IMR-90 (cell line): ENCODE measurements at regions not wholly inside any gene's neighbourhood (a gene's known extent, or its start where the extent isn't known, plus 50 kb on each side); places are given as distances from the start of the nearest gene placed in this dataset.

ENCODE experiments used
- ATAC-seq: fragments of 200-7000 bp; cut with Tn5 transposase; 2 replicates; pipeline ENCODE4 v1.9.1; 2020; ENCODE audit warnings: low read depth, mild to moderate bottlenecking, moderate library complexity
- BruUV-seq: library from RNA; stranded (reverse); fragments of 400-500 nt; replicated peaks from 2 replicates; lab custom pipeline; 2021; lab: Mats Ljungman, UMichigan
- CTCF ChIA-PET: fragments of 300-600 bp; formaldehyde crosslinking; extraction: SDS; loops from one replicate; lab custom pipeline; 2021; ENCODE audit warnings: antibody characterized with exemption; lab: Yijun Ruan, JAX
- POLR2A ChIA-PET: fragments of 300-600 bp; sonication (Branson Sonifier 250); formaldehyde crosslinking; loops from one replicate; lab custom pipeline; 2022; ENCODE audit warnings: antibody characterized with exemption; ENCODE audit not compliant: unreplicated experiment; lab: Charles Lee
- DNase-seq: peaks from one replicate; pipeline ENCODE4 v3.0.0; 2013
- H2AFZ ChIP-seq: replicated peaks from 2 replicates; pipeline ENCODE3; 2013; ENCODE audit warnings: low read length, mild to moderate bottlenecking; ENCODE audit not compliant: poor library complexity
- H2AK5ac ChIP-seq: 2 replicates; pipeline ENCODE4 v1.6.1; 2013; ENCODE audit warnings: low read depth, low read length, inconsistent platforms
- H2AK9ac ChIP-seq: replicated peaks from 2 replicates; pipeline ENCODE3; 2013; ENCODE audit warnings: mild to moderate bottlenecking, low read depth, low read length, moderate library complexity; ENCODE audit not compliant: poor library complexity
- H2BK120ac ChIP-seq: 2 replicates; pipeline ENCODE4 v1.6.1; 2013; ENCODE audit warnings: low read depth, low read length, inconsistent platforms
- H2BK15ac ChIP-seq: 3 replicates; pipeline ENCODE4 v1.6.1; 2013; ENCODE audit warnings: low read depth, low read length, inconsistent platforms
- H2BK20ac ChIP-seq: 2 replicates; pipeline ENCODE4 v1.6.1; 2013; ENCODE audit warnings: low read depth, mild to moderate bottlenecking, inconsistent platforms, low read length, moderate library complexity
- H2BK5ac ChIP-seq: 2 replicates; pipeline ENCODE4 v1.6.1; 2013; ENCODE audit warnings: mild to moderate bottlenecking, low read depth, low read length, inconsistent platforms; ENCODE audit not compliant: poor library complexity, severe bottlenecking
- H3K14ac ChIP-seq: replicated peaks from 2 replicates; pipeline ENCODE4 v1.6.1; 2013; ENCODE audit warnings: low read depth, low read length, inconsistent platforms
- H3K18ac ChIP-seq: 2 replicates; pipeline ENCODE4 v1.6.1; 2013; ENCODE audit warnings: low read depth, low read length, control low read depth
- H3K23ac ChIP-seq: 2 replicates; pipeline ENCODE4 v1.6.1; 2013; ENCODE audit warnings: low read depth, low read length, inconsistent platforms
- H3K27ac ChIP-seq: 2 replicates; pipeline ENCODE4 v1.5.1; 2013; ENCODE audit warnings: mild to moderate bottlenecking, control low read depth, low read length; ENCODE audit not compliant: insufficient read depth
- H3K27me3 ChIP-seq: 2 replicates; pipeline ENCODE4 v1.6.1; 2013; ENCODE audit warnings: low read length; ENCODE audit not compliant: control insufficient read depth, insufficient read depth
- H3K36me3 ChIP-seq: 2 replicates; pipeline ENCODE4 v1.6.1; 2013; ENCODE audit warnings: low read length, mixed read lengths; ENCODE audit not compliant: control insufficient read depth, insufficient read depth
- H3K4ac ChIP-seq: 2 replicates; pipeline ENCODE4 v1.6.1; 2013; ENCODE audit warnings: low read depth, low read length, inconsistent platforms
- H3K4me1 ChIP-seq: 2 replicates; pipeline ENCODE4 v1.6.1; 2013; ENCODE audit warnings: low read length, mixed read lengths; ENCODE audit not compliant: control insufficient read depth, insufficient read depth
- H3K4me2 ChIP-seq: 2 replicates; pipeline ENCODE4 v1.6.1; 2013; ENCODE audit warnings: low read depth, mild to moderate bottlenecking, control low read depth, low read length, moderate library complexity
- H3K4me3 ChIP-seq: 2 replicates; pipeline ENCODE4 v1.5.1; 2013; ENCODE audit warnings: low read depth, mild to moderate bottlenecking, control low read depth, low read length, moderate library complexity; ENCODE audit not compliant: insufficient read depth
- H3K56ac ChIP-seq: 2 replicates; pipeline ENCODE4 v1.6.1; 2013; ENCODE audit warnings: low read length, inconsistent platforms; ENCODE audit not compliant: insufficient read depth; ENCODE audit errors: extremely low read depth
- H3K79me1 ChIP-seq, 2 experiments: 2 replicates each; pipeline ENCODE4 v1.6.1; 2013; ENCODE audit warnings: low read length in 2 of 2, inconsistent platforms in 1 of 2, low read depth in 1 of 2
- H3K9ac ChIP-seq: 2 replicates; pipeline ENCODE4 v1.6.1; 2013; ENCODE audit warnings: low read depth, low read length, control low read depth
- H3K9me1 ChIP-seq: 2 replicates; pipeline ENCODE4 v1.6.1; 2013; ENCODE audit warnings: low read length, inconsistent platforms; ENCODE audit not compliant: insufficient read depth
- H3K9me3 ChIP-seq: 2 replicates; pipeline ENCODE4 v1.6.1; 2013; ENCODE audit warnings: low read length; ENCODE audit not compliant: control insufficient read depth, insufficient read depth
- H4K20me1 ChIP-seq: 2 replicates; pipeline ENCODE4 v1.6.1; 2013; ENCODE audit warnings: low read length, inconsistent platforms; ENCODE audit not compliant: insufficient read depth
- H4K5ac ChIP-seq: 2 replicates; pipeline ENCODE4 v1.6.1; 2013; ENCODE audit warnings: mild to moderate bottlenecking, low read depth, low read length, control low read depth
- H4K8ac ChIP-seq, 2 experiments: 2 replicates each; pipeline ENCODE4 v1.6.1; 2013; ENCODE audit warnings: low read depth in 2 of 2, low read length in 2 of 2, control low read depth in 1 of 2, inconsistent platforms in 1 of 2
- H4K91ac ChIP-seq: 2 replicates; pipeline ENCODE4 v1.6.1; 2013; ENCODE audit warnings: low read depth, low read length, inconsistent platforms; ENCODE audit not compliant: insufficient read depth
- BHLHE40 ChIP-seq: fragments of 150-350 bp; IDR thresholded peaks from 2 replicates; pipeline ENCODE4 v1.6.1; 2016; ENCODE audit warnings: mild to moderate bottlenecking, low read depth, low read length
- CEBPB ChIP-seq: IDR thresholded peaks from 2 replicates; pipeline ENCODE4 v1.6.1; 2012; ENCODE audit warnings: low read depth, low read length, improper control_type of control experiment
- CHD1 ChIP-seq: IDR thresholded peaks from 2 replicates; pipeline ENCODE4 v1.6.1; 2012; ENCODE audit warnings: low read depth, low read length, improper control_type of control experiment
- CTCF ChIP-seq: conservative IDR thresholded peaks from 2 replicates; pipeline ENCODE4 v1.5.1; 2012; ENCODE audit warnings: mild to moderate bottlenecking, low read depth, low read length, improper control_type of control experiment
- ELK1 ChIP-seq: fragments of 150-350 bp; IDR thresholded peaks from 2 replicates; pipeline ENCODE4 v1.6.1; 2016; ENCODE audit warnings: low read depth, mild to moderate bottlenecking, low read length, moderate library complexity, borderline replicate concordance
- FOS ChIP-seq: fragments of 150-350 bp; IDR thresholded peaks from 2 replicates; pipeline ENCODE4 v1.6.1; 2016; ENCODE audit warnings: low read depth, low read length
- MAFK ChIP-seq: IDR thresholded peaks from 2 replicates; pipeline ENCODE4 v1.6.1; 2012; ENCODE audit warnings: low read depth, low read length, improper control_type of control experiment
- MAZ ChIP-seq: IDR thresholded peaks from 2 replicates; pipeline ENCODE4 v1.6.1; 2012; ENCODE audit warnings: low read depth, mild to moderate bottlenecking, low read length, improper control_type of control experiment, moderate library complexity, borderline replicate concordance
- MXI1 ChIP-seq: IDR thresholded peaks from 2 replicates; pipeline ENCODE4 v1.6.1; 2012; ENCODE audit warnings: low read depth, mild to moderate bottlenecking, low read length, moderate library complexity, borderline replicate concordance
- NFE2L2 ChIP-seq: fragments of 150-350 bp; IDR thresholded peaks from 2 replicates; pipeline ENCODE4 v1.6.1; 2016; ENCODE audit warnings: low read depth, mild to moderate bottlenecking, low read length
- POLR2A ChIP-seq: IDR thresholded peaks from 2 replicates; pipeline ENCODE4 v1.6.1; 2012; ENCODE audit warnings: mild to moderate bottlenecking, low read depth, low read length
- RAD21 ChIP-seq: IDR thresholded peaks from 2 replicates; pipeline ENCODE4 v1.6.1; 2012; ENCODE audit warnings: low read length, improper control_type of control experiment
- RCOR1 ChIP-seq: IDR thresholded peaks from 2 replicates; pipeline ENCODE4 v1.6.1; 2012; ENCODE audit warnings: mild to moderate bottlenecking, low read length, improper control_type of control experiment; ENCODE audit not compliant: insufficient replicate concordance
- RFX5 ChIP-seq: IDR thresholded peaks from 2 replicates; pipeline ENCODE4 v1.8.0; 2012; ENCODE audit warnings: low read depth, mild to moderate bottlenecking, low read length, moderate library complexity
- SMC3 ChIP-seq: fragments of 150-350 bp; IDR thresholded peaks from 2 replicates; pipeline ENCODE4 v1.6.1; 2016; ENCODE audit warnings: low read depth, mild to moderate bottlenecking, antibody characterized with exemption, low read length, moderate library complexity
- USF2 ChIP-seq: fragments of 150-350 bp; IDR thresholded peaks from 2 replicates; pipeline ENCODE4 v1.6.1; 2017; ENCODE audit warnings: mild to moderate bottlenecking, antibody characterized with exemption, low read length, low read depth
- WGBS, 2 experiments: methylation state at CpG; one replicate each; pipeline versions ENCODE4 v1.1.5 to v1.1.7; 2013; ENCODE audit warnings: missing lambda C conversion rate in 2 of 2; ENCODE audit not compliant: insufficient read length in 1 of 2; ENCODE audit errors: extremely low coverage in 2 of 2; 5-methylcytosine and 5-hydroxymethylcytosine counted together
- dilution Hi-C: fragments of 300-500 bp; cut with HindIII; formaldehyde crosslinking; loops from one replicate; pipeline ENCODE4 v1.14.3; 2018; ENCODE audit warnings: low sequenced_read_pairs; ENCODE audit not compliant: unreplicated experiment
- in situ Hi-C: fragments of 300-500 bp; cut with MboI; formaldehyde crosslinking; loops from 3 replicates; pipeline ENCODE4 v1.14.3; 2019; ENCODE audit warnings: low sequenced_read_pairs, inconsistent platforms, mixed read lengths
- intact Hi-C: fragments of 100-400 bp; cut with micrococcal nuclease; formaldehyde crosslinking; loops from 2 replicates; pipeline ENCODE4 v1.10.0; 2022

- H2BK15ac ChIP-seq = no peak overlapping the region
- H3K14ac ChIP-seq = no peak overlapping the region
- H4K8ac ChIP-seq = no peak overlapping the region
- no peak overlapping the region for H4K5ac ChIP-seq
- H3K9me1 ChIP-seq = no peaks in the 10 kb centered on the region; the same call in 1 of the 2 replicates
- H3K18ac ChIP-seq = no peak overlapping the region
- H2AK9ac ChIP-seq = no peak overlapping the region
- no peaks in the 10 kb centered on the region for H4K20me1 ChIP-seq
- no peak overlapping the region for H2BK120ac ChIP-seq
- no peak overlapping the region for H3K9ac ChIP-seq
- no peak overlapping the region for H3K4me2 ChIP-seq
- no peaks in the 10 kb centered on the region for H3K79me1 ChIP-seq
- in situ Hi-C loops = no loop called here
- no peak overlapping the region for H3K4me3 ChIP-seq
- DNase-seq (no peak), ATAC-seq (no peak)
- no peak overlapping the region for H2AK5ac ChIP-seq
- H3K36me3 ChIP-seq = no peaks in the 10 kb centered on the region
- intact Hi-C loops = no loop called here
- dilution Hi-C loops = no loop called here
- H3K27ac ChIP-seq = no peak overlapping the region
- H3K4ac ChIP-seq = no peak overlapping the region
- peaks cover 1% of the 10 kb centered on the region; the same call in 1 of the 2 replicates for H3K27me3 ChIP-seq
- no peak overlapping the region for H2BK5ac ChIP-seq
- H2AFZ ChIP-seq = no peak overlapping the region
- TF ChIP-seq POLR2A = no peak
- TF ChIP-seq RCOR1 = no peak
- TF ChIP-seq RFX5 = no peak
- no peak for TF ChIP-seq FOS
- TF ChIP-seq USF2 = no peak
- TF ChIP-seq CEBPB = no peak
- no peak for TF ChIP-seq ELK1
- TF ChIP-seq NFE2L2 = no peak
- TF ChIP-seq MAFK = no peak
- TF ChIP-seq RAD21 = no peak
- TF ChIP-seq MAZ = no peak
- no peak for TF ChIP-seq SMC3
- TF ChIP-seq MXI1 = no peak
- no peak for TF ChIP-seq CHD1
- no peak for TF ChIP-seq CTCF
- no peak for TF ChIP-seq BHLHE40
- BruUV-seq = no TSS peak
- no peak overlapping the region for H3K23ac ChIP-seq
- H3K4me1 ChIP-seq = 0 out of 2 replicates have a peak, but pooled peaks cover 1% of the 10 kb centered on the region
- 100% methylated on average over 1 of the region's 10 CpGs; no CpG with 5 or more reads in 1 of the 2 experiments for WGBS, 2 experiments
- CTCF ChIA-PET = no interaction called here
- H3K56ac ChIP-seq = no peak overlapping the region
- POLR2A ChIA-PET = no interaction called here
- no peak overlapping the region for H4K91ac ChIP-seq
- H2BK20ac ChIP-seq = no peak overlapping the region
- H3K9me3 ChIP-seq = no peaks in the 10 kb centered on the region
Observed at GRCh38 chr3:32621466-32621865, 50.8 kb upstream of the DYNC1LI1 start.
